Kidney glomerular epithelial cell (primary cell): ENCODE measurements at regions not wholly inside any gene's neighbourhood (a gene's known extent, or its start where the extent isn't known, plus 50 kb on each side); places are given as distances from the start of the nearest gene placed in this dataset.
A peak's percentile ranks its signal among the peaks of the same experiment; 100 is the strongest.

ENCODE experiments used
- DNase-seq: peaks from one replicate; lab custom pipeline; 2025; lab: John Stamatoyannopoulos, UW

DNA sequence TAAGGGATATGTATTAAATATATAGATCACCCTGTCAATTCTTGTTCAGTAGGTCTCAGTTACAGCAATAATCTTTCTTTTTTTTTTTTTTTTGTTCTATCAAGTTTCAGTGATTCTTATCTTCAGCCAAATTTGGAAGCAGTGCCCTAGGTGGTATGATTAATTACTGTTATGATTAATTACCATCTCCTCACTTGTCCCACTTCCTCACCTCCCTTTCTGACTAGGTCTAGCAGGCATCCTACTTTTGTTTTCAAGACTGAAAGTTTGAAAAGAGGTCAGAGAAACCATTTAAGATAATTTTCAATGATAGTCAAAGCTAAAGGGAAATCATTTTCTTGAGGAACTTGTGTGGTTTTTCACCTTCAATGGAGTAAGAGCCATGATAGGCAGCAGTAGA lies 144.0 kb upstream of the CNTN4 start:
- no peak for DNase-seq

- no peak for DNase-seq
Observed at GRCh38 chr3:1955170-1955569, 143.5 kb upstream of the CNTN4 start.

DNA sequence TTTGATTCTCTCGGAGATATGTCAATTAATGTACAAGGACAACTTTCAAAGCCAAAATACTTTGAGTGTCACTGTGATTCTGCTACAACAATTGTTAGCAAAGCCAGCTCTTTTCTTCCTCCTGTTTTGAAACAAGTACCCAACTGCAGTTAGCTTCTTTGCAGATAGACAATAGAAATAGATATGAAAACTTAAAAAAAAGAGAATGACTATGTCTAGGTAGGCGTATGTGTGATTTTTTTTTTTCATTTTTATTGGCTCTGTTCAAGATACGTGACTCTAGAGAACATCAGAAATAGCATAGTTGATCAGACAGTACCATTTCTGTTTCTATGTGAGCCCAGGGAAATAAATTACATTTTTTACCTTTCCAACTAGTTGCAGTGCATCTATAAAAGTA lies 142.9 kb upstream of the CNTN4 start:
- no peak for DNase-seq

DNA sequence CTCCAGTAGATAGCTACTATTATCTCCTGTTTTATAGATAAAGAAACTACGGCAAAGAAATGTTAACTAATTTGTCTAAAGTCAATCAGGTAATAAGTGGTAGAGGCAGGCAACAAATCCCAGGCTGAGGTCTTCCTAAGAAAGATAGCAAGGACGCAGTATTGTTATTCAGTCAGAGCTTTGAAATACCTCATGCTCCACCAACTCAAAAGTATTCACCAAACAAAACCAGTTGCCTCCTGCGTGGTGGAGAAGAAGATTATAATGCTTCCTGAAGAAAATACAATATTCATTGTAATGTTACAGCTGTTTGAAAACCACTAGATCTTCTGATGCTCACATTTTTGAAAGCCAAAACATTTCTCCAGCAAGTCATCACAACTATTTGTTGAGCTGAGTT lies 138.2 kb upstream of the CNTN4 start:
- DNase-seq: peak; percentile 84

DNA sequence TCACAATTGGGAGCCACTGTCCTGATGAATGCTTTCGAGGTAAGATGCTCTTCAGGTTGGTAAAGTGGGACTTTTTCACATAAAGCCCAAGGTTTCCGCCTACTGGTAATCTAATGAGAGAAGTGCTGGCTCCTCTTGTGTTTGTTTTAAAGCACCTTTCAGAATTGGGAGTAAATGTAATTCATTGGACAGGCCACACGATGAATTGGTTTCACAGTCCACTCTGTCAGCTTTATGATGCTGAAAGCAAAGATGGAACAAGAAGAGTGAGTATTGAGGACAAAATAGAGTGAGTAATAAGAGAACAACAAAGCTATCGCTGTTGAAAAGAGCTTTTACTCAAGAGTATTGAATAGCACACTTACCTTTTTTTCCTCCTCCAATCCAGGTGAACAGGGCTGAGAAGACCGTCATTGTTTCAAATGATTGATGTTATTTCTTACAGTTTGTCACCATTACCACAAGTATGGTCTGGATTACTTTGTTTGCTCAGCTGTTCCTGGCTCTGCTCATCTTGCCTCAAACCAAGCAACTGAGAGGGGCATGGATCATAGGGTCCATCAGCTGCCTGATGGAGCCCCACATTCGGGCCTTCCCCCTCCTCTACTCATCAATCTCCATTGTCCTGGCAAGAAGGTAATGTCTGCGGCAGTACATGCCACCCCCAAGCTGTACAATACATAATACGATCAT lies 136.1 kb upstream of the CNTN4 start:
- no peak for DNase-seq

GRCh38 chr3:1963896-1964295 lies 134.8 kb upstream of the CNTN4 start:
- DNase-seq: no peak

DNA sequence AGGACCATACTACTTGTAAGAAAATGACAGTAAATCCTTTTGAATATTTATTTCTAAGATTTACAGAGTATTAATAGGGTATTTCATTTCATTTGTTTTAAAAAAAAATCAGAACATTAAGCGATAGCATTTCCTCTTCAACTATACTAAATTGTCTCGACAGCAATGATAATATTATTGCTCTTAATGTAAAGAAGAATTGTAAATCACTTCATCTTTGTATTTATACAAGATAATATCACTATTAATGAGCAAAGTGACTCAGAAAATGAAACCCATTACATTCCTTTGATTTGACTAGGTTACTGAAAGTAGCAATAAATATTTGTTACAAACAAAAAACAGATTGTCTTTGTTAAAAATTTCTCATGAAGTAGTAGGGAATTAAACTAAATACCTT lies 131.1 kb upstream of the CNTN4 start:
- no peak for DNase-seq

- DNase-seq: no peak
Observed at GRCh38 chr3:1969281-1969680, 129.4 kb upstream of the CNTN4 start.

DNA sequence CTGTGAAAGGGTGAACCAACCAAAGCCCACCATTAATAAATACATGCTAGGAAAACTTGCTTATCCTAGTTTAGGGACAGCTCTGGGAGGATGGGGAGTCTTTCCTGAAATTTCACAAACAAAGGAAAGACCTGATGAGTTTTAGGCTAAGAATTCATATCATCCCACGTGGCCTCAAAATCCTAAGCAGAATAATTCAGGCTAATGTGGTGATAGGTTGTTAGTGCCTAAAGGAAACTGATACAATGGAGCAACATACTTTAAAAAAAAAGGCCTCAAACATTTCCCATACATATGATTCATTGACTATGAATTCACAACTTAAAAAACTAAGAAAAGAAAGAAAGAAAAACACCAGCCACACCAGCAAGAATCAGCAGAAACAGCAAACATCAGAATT lies 126.9 kb upstream of the CNTN4 start:
- DNase-seq: peak; percentile 57

DNA sequence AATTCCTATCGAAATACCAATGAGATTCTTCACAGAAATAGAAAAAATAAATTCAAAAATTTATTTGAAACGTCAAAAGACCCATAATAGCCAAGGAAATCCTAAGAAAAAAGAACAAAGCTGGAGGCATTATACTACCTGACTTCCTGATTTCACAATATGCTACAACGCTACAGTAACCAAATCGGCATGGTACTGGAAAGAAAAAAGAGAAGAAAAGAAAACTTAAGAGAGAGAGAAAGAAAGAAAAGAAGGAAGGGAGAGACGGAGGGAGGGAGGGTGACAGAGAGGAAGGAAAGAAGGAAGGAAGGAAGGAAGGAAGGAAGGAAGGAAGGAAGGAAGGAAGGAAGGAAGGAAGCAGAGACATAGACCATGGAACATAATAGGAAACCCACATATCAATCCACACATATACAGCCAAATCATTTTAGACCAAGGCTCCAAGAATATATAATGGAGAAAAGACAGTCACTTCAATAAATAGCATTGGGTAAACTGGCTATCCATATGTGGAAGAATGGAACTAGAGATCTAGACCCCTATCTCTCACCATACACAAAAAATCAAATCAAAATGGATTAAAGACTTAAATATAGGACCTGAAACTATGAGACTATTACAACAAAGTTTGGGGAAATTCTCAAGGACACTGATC lies 118.6 kb upstream of the CNTN4 start:
- no peak for DNase-seq

GRCh38 chr3:1987980-1988379 lies 110.7 kb upstream of the CNTN4 start:
- peak; percentile 73 for DNase-seq

GRCh38 chr3:1998739-1999138 lies 99.9 kb upstream of the CNTN4 start:
- no peak for DNase-seq

GRCh38 chr3:2001306-2002108 lies 97.2 kb upstream of the CNTN4 start:
- DNase-seq: no peak

GRCh38 chr3:2023959-2024358 lies 74.7 kb upstream of the CNTN4 start:
- no peak for DNase-seq

DNA sequence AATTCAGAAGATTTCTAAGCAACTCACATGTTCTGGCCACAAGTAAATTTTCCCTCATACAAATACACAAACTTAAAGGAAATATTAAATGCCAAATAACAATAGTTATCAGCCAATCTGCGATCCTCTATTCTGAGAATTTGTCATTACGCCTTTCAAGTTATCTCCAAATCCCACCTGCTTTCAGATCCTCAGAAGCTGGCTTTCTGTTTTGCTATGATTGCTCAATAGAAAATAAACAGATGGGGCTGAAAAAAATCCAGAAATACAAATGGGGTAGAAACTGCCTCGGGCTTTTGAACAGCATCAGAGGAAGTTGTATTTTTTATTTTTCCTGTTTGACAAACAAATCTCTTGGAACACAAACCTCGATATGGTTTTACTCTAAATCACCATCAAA lies 74.0 kb upstream of the CNTN4 start:
- no peak for DNase-seq

DNA sequence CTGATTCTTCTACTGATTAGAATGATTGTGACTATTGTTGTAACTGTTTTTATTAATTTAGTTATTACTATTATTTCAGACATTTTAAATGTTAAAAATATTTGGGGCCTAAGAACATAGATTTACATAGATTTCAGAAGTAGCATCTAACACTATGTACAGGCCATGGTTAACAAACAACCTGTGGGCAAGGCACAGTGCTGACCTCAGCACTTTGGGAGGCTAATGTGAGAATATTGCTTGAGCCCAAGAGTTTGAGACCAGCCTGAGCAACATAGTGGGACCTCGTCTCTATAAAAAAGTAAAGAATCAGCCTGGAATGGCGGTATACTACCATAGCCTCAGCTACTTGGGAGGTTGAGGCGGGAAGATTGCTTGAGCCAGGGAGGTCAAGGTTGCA lies 69.1 kb upstream of the CNTN4 start:
- DNase-seq: no peak

DNA sequence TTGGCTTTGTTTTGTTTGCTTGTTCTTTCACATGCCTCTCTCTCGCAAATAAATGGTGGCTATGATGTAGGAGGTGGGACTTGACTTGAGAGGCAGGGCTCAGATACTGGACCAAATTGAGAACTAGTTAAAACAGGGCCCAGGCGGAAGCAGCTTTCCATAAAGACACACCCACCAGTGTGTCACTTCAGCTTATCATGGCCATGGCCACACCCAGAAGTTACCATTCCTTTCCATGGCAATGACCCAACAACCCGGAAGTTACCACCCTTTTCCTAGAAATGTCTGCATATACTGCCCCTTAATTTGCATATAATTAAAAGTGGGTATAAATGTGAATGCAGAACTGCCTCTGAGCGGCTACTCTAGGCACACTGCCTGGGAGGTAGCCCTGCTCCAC lies 62.6 kb upstream of the CNTN4 start:
- DNase-seq: no peak

DNA sequence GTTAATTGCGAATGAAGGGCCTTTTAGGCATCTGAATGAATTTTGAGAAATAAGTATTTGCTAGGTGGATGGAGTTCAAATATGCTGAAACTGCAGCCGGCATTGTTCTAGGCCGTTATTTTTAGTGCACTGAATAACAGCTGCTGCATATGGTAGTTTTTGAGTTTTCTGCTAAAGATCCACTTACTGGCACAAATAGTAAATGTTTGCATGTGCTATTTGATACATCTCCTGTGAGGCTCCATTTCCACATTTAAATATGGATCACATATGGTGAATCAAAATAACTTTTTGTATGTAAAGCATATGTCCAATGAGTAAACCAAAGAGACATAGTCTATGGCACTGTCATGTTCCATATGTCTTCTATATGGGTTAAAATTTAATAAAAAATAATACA lies 56.7 kb upstream of the CNTN4 start:
- DNase-seq: no peak
